Small intestine (tissue), 7 donors: ENCODE measurements at regions not wholly inside any gene's neighbourhood (a gene's known extent, or its start where the extent isn't known, plus 50 kb on each side); places are given as distances from the start of the nearest gene placed in this dataset.

ENCODE experiments used
- DNase-seq, 2 donors: peaks; one replicate each; pipeline versions ENCODE4 v3.0.0 to v3.0.0-alpha.2; 2013
- FAIRE-seq: peaks from 2 replicates; lab custom pipeline; 2012; peaks lifted over from hg19 to GRCh38; lab: Jason Lieb, UNC
- H3K27ac ChIP-seq, 3 donors: one replicate each; pipeline ENCODE4 v1.5.1; 2013; ENCODE audit warnings: low read length in 2 of 3, mild to moderate bottlenecking in 2 of 3, control low read depth in 1 of 3, inconsistent platforms in 1 of 3, low read depth in 1 of 3, moderate library complexity in 1 of 3
- H3K27me3 ChIP-seq, 3 donors: one replicate each; pipeline ENCODE4 v1.6.1; 2013; ENCODE audit warnings: low read length in 3 of 3, inconsistent platforms in 1 of 3; ENCODE audit not compliant: control insufficient read depth in 3 of 3, insufficient read depth in 3 of 3
- H3K36me3 ChIP-seq, 3 donors: one replicate each; pipeline ENCODE4 v1.6.1; 2013; ENCODE audit warnings: low read length in 3 of 3, inconsistent platforms in 1 of 3, low read depth in 1 of 3, mild to moderate bottlenecking in 1 of 3, moderate library complexity in 1 of 3; ENCODE audit not compliant: control insufficient read depth in 3 of 3, insufficient read depth in 2 of 3
- H3K4me1 ChIP-seq, 3 donors: one replicate each; pipeline ENCODE4 v1.6.1; 2013; ENCODE audit warnings: low read length in 2 of 3, inconsistent platforms in 1 of 3, low read depth in 1 of 3, mild to moderate bottlenecking in 1 of 3, moderate library complexity in 1 of 3; ENCODE audit not compliant: control insufficient read depth in 3 of 3, insufficient read depth in 2 of 3
- H3K4me3 ChIP-seq, 3 donors: one replicate each; pipeline ENCODE4 v1.5.1; 2013; ENCODE audit warnings: low read length in 3 of 3, control low read depth in 1 of 3, inconsistent platforms in 1 of 3, low read depth in 1 of 3, mild to moderate bottlenecking in 1 of 3, moderate library complexity in 1 of 3
- H3K9me3 ChIP-seq, 2 donors: one replicate each; pipeline ENCODE4 v1.6.1; 2013; ENCODE audit warnings: low read depth in 1 of 2, low read length in 1 of 2; ENCODE audit not compliant: control insufficient read depth in 2 of 2, insufficient read depth in 1 of 2
- WGBS, 3 donors: extraction: QIAGEN DNeasy Blood & Tissue Kit; methylation state at CpG; one replicate each; pipeline ENCODE4 v1.1.7; 2013; 5-methylcytosine and 5-hydroxymethylcytosine counted together
- donor health status: healthy with polysubstance abuse.
- donor health status: control.
- donor health status: control.
- donor health status: Bipolar disorder and iron deficiency.
- donor health status: healthy.

GRCh38 chr10:80985102-80985501 is 447.4 kb downstream of the SH2D4B start:
- WGBS, 3 donors, result 47 to 63% (median 57%) methylated on average over 1 of the region's 1 CpG
- Histone ChIP-seq H3K27ac (no peak overlapping the region), H3K4me3 (no peak overlapping the region), H3K36me3 (no peaks in the 10 kb centered on the region), H3K27me3 (no peaks in the 10 kb centered on the region), H3K9me3 (no peaks in the 10 kb centered on the region), H3K4me1 (no peaks in the 10 kb centered on the region)
- FAIRE-seq (no peak), DNase-seq (no peak)

- Histone ChIP-seq H3K4me3 (no peak overlapping the region), H3K4me1 (no peaks in the 10 kb centered on the region), H3K27me3 (no peaks in the 10 kb centered on the region), H3K9me3 (no peaks in the 10 kb centered on the region), H3K36me3 (no peaks in the 10 kb centered on the region), H3K27ac (no peak overlapping the region)
- no peak for DNase-seq
- WGBS, 3 donors, result 23 to 39% (median 26%) methylated on average over 3 of the region's 3 CpGs
- FAIRE-seq, result no peak
These were observed 448.9 kb downstream of the SH2D4B start for GRCh38 chr10:80986596-80986995.

GRCh38 chr10:80988755-80989154 is 451.1 kb downstream of the SH2D4B start:
- FAIRE-seq (no peak), DNase-seq (no peak)
- Histone ChIP-seq H3K36me3 (no peaks in the 10 kb centered on the region), H3K27ac (no peak overlapping the region), H3K27me3 (no peaks in the 10 kb centered on the region), H3K4me1 (no peaks in the 10 kb centered on the region), H3K4me3 (no peak overlapping the region), H3K9me3 (no peaks in the 10 kb centered on the region)
- 49 to 69% (median 62%) methylated on average over 3 of the region's 3 CpGs for WGBS, 3 donors

- H3K27ac ChIP-seq, result no peak overlapping the region
- FAIRE-seq, result no peak
- 75 to 84% (median 78%) methylated on average over 7 of the region's 7 CpGs for WGBS, 3 donors
- no peak overlapping the region for H3K4me3 ChIP-seq
- H3K36me3 ChIP-seq, result no peaks in the 10 kb centered on the region
- no peaks in the 10 kb centered on the region for H3K4me1 ChIP-seq
- peaks cover 0 to 2% (median 0%) of the 10 kb centered on the region in 3 donors for H3K27me3 ChIP-seq
- peaks cover 0 to 3% of the 10 kb centered on the region in 2 donors for H3K9me3 ChIP-seq
- DNase-seq, result no peak
These were observed 459.0 kb downstream of the SH2D4B start for GRCh38 chr10:80996615-80997193.

- H3K27me3 ChIP-seq, result peaks cover 0 to 2% (median 0%) of the 10 kb centered on the region in 3 donors
- H3K27ac ChIP-seq, result no peak overlapping the region
- no peaks in the 10 kb centered on the region for H3K4me1 ChIP-seq
- DNase-seq (no peak), FAIRE-seq (no peak)
- H3K36me3 ChIP-seq, result no peaks in the 10 kb centered on the region
- 91 to 97% (median 93%) methylated on average over 1 of the region's 1 CpG for WGBS, 3 donors
- H3K4me3 ChIP-seq, result no peak overlapping the region
- H3K9me3 ChIP-seq, result peaks cover 0 to 3% of the 10 kb centered on the region in 2 donors
These were observed 463.1 kb downstream of the SH2D4B start for GRCh38 chr10:81000781-81001180.

- Histone ChIP-seq H3K4me1 (no peaks in the 10 kb centered on the region), H3K27me3 (peaks cover 0 to 2% (median 0%) of the 10 kb centered on the region in 3 donors), H3K27ac (no peak overlapping the region), H3K4me3 (no peak overlapping the region), H3K9me3 (no peaks in the 10 kb centered on the region), H3K36me3 (no peaks in the 10 kb centered on the region)
- WGBS, 3 donors, result 61 to 77% (median 74%) methylated on average over 4 of the region's 4 CpGs
- FAIRE-seq (no peak), DNase-seq (no peak)
These were observed 464.7 kb downstream of the SH2D4B start for GRCh38 chr10:81002382-81002781.

- H3K9me3 ChIP-seq, result no peaks in the 10 kb centered on the region
- WGBS, 3 donors, result 71 to 89% (median 78%) methylated on average over 1 of the region's 1 CpG
These were observed 470.2 kb downstream of the SH2D4B start for GRCh38 chr10:81007872-81008271.

GRCh38 chr10:81008726-81009125 is 471.0 kb downstream of the SH2D4B start:
- H3K27me3 ChIP-seq, result peaks cover 0 to 2% (median 0%) of the 10 kb centered on the region in 3 donors
- no peaks in the 10 kb centered on the region for H3K9me3 ChIP-seq
- H3K36me3 ChIP-seq, result no peaks in the 10 kb centered on the region
- no peak overlapping the region for H3K27ac ChIP-seq
- DNase-seq (no peak), FAIRE-seq (no peak)
- WGBS, 3 donors, result 62 to 68% (median 63%) methylated on average over 3 of the region's 3 CpGs
- no peak overlapping the region for H3K4me3 ChIP-seq
- no peaks in the 10 kb centered on the region for H3K4me1 ChIP-seq

More at GRCh38 chr10:81007872-81008271, 470.2 kb downstream of the SH2D4B start:
- Histone ChIP-seq H3K4me3 (no peak overlapping the region), H3K4me1 (no peaks in the 10 kb centered on the region), H3K27ac (no peak overlapping the region), H3K36me3 (no peaks in the 10 kb centered on the region), H3K27me3 (no peaks in the 10 kb centered on the region)
- FAIRE-seq (no peak), DNase-seq (no peak)

GRCh38 chr10:81009296-81009695 is 471.6 kb downstream of the SH2D4B start:
- H3K27ac ChIP-seq, result no peak overlapping the region
- no peaks in the 10 kb centered on the region for H3K9me3 ChIP-seq
- H3K27me3 ChIP-seq, result peaks cover 0 to 2% (median 0%) of the 10 kb centered on the region in 3 donors
- no peaks in the 10 kb centered on the region for H3K36me3 ChIP-seq
- 86 to 90% (median 86%) methylated on average over 5 of the region's 5 CpGs for WGBS, 3 donors
- no peak overlapping the region for H3K4me3 ChIP-seq
- no peak for FAIRE-seq
- H3K4me1 ChIP-seq, result no peaks in the 10 kb centered on the region
- no peak for DNase-seq
